ENCODE measurements at regions not wholly inside any gene's neighbourhood (a gene's known extent, or its start where the extent isn't known, plus 50 kb on each side); places are given as distances from the start of the nearest gene placed in this dataset.

GRCh38 chr1:204806943-204807687, 63.5 kb upstream of the NFASC start (continued):
- TF ChIP-seq ZBTB40 (IDR thresholded peaks at IDR 0.05) = no peak
- no peak for TF ChIP-seq ZBTB40 (CRISPR knock-in tag; IDR thresholded peaks at IDR 0.05)
- no peak for TF ChIP-seq MAX (CRISPR knock-in tag; IDR thresholded peaks at IDR 0.05)
- TF ChIP-seq ILF3 (IDR thresholded peaks at IDR 0.05; ENCODE audit: borderline replicate concordance) = no peak
- no peak for TF ChIP-seq PML (IDR thresholded peaks at IDR 0.05; ENCODE audit: low read length)
- TF ChIP-seq CREB5 (CRISPR knock-in tag; IDR thresholded peaks at IDR 0.05) = no peak
- TF ChIP-seq MITF (IDR thresholded peaks at IDR 0.05) = no peak
- no peak for TF ChIP-seq ZNF75A (CRISPR knock-in tag; IDR thresholded peaks at IDR 0.05)
- peak; percentile 44; the same call in 1 of the 2 replicates for TF ChIP-seq SOX6 (IDR thresholded peaks at IDR 0.05)
- TF ChIP-seq BHLHE40 (IDR thresholded peaks at IDR 0.05; ENCODE audit: low read length) = no peak
- no peak for TF ChIP-seq NFATC3 (IDR thresholded peaks at IDR 0.05)
- no peak for TF ChIP-seq CBX1 (IDR thresholded peaks at IDR 0.05; ENCODE audit: low read depth)
- TF ChIP-seq RAD51 (IDR thresholded peaks at IDR 0.05; ENCODE audit: borderline replicate concordance, low read depth) = no peak
- TF ChIP-seq SMAD2 (IDR thresholded peaks at IDR 0.05; ENCODE audit: low read depth, low read length) = no peak
- TF ChIP-seq MCM7 (IDR thresholded peaks at IDR 0.05) = no peak
- TF ChIP-seq ZNF717 (CRISPR knock-in tag; IDR thresholded peaks at IDR 0.05) = no peak
